Panc1 (cell line): ENCODE measurements at regions not wholly inside any gene's neighbourhood (a gene's known extent, or its start where the extent isn't known, plus 50 kb on each side); places are given as distances from the start of the nearest gene placed in this dataset.

ENCODE experiments used
- ATAC-seq: fragments of 200-7000 bp; cut with Tn5 transposase; 2 replicates; pipeline ENCODE4 v1.9.1; 2020; ENCODE audit warnings: mild to moderate bottlenecking, moderate library complexity
- BruUV-seq: library from RNA; stranded (reverse); fragments of 400-500 nt; replicated peaks from 2 replicates; lab custom pipeline; 2021; lab: Mats Ljungman, UMichigan
- CTCF ChIA-PET: fragments of 300-600 bp; sonication (Branson Sonifier 250); formaldehyde crosslinking; loops from one replicate; lab custom pipeline; 2022; ENCODE audit warnings: antibody characterized with exemption; lab: Charles Lee
- POLR2A ChIA-PET: fragments of 300-600 bp; sonication (Branson Sonifier 250); formaldehyde crosslinking; loops from one replicate; lab custom pipeline; 2022; ENCODE audit warnings: antibody characterized with exemption; lab: Charles Lee
- DNase-seq: peaks from one replicate; pipeline ENCODE4 v3.0.0-alpha.2; 2010; ENCODE audit warnings: low read depth, low spot score
- H3K27ac ChIP-seq: 2 replicates; pipeline ENCODE4 v1.5.1; 2011; ENCODE audit warnings: mild to moderate bottlenecking, low read length, inconsistent platforms
- H3K27me3 ChIP-seq: fragments of 200-500 bp; sonication (Bioruptor generic); 2 replicates; pipeline ENCODE4 v1.6.0; 2014; ENCODE audit warnings: low read length, inconsistent platforms; ENCODE audit not compliant: control insufficient read depth, insufficient read depth
- H3K36me3 ChIP-seq: fragments of 200-500 bp; sonication (Bioruptor generic); 2 replicates; pipeline ENCODE4 v1.5.1; 2014; ENCODE audit warnings: inconsistent platforms, mild to moderate bottlenecking, low read length, moderate library complexity; ENCODE audit not compliant: control insufficient read depth, insufficient read depth
- H3K4me1 ChIP-seq: 2 replicates; pipeline ENCODE4 v1.5.1; 2011; ENCODE audit warnings: inconsistent platforms, mild to moderate bottlenecking, low read length, moderate library complexity; ENCODE audit not compliant: control insufficient read depth, insufficient read depth
- H3K4me3 ChIP-seq, 2 experiments: 2 replicates each; pipeline ENCODE4 v1.5.1; 2011 to 2012; ENCODE audit warnings: low read depth in 2 of 2, low read length in 2 of 2, mild to moderate bottlenecking in 2 of 2, inconsistent platforms in 1 of 2, moderate library complexity in 1 of 2
- H3K9me3 ChIP-seq: fragments of 200-500 bp; sonication (Bioruptor generic); 2 replicates; pipeline ENCODE4 v1.5.1; 2014; ENCODE audit warnings: low read depth, mild to moderate bottlenecking, inconsistent platforms, low read length, moderate library complexity; ENCODE audit not compliant: control insufficient read depth, insufficient read depth
- POLR2AphosphoS5 ChIP-seq: IDR thresholded peaks from 2 replicates; pipeline ENCODE4 v1.6.1; 2012; ENCODE audit warnings: mild to moderate bottlenecking, low read depth, low read length, moderate library complexity
- SIN3A ChIP-seq: IDR thresholded peaks from 2 replicates; pipeline ENCODE4 v1.6.1; 2012; ENCODE audit warnings: low read depth, mild to moderate bottlenecking, low read length, moderate library complexity, borderline replicate concordance; ENCODE audit not compliant: insufficient read depth
- TCF7L2 ChIP-seq: IDR thresholded peaks from 2 replicates; pipeline ENCODE4 v1.6.1; 2011; ENCODE audit warnings: mild to moderate bottlenecking, low read depth, low read length, inconsistent platforms
- in situ Hi-C: cut with HindIII; loops from 2 replicates; pipeline ENCODE4 v1.10.0; 2016; ENCODE audit warnings: low sequenced_read_pairs, low pct_unique_long_range_greater_than_20kb
- intact Hi-C: fragments of 100-400 bp; cut with micrococcal nuclease; formaldehyde crosslinking; loops from one replicate; pipeline ENCODE4 v1.10.0; 2022; ENCODE audit not compliant: unreplicated experiment
- TF ChIP-seq, protein P1 (sequence below), 2 experiments: IDR thresholded peaks; 2 replicates each; pipeline ENCODE4 v1.6.1; 2011 to 2012; ENCODE audit warnings: low read depth in 2 of 2, control low read depth in 1 of 2, low read length in 1 of 2, mild to moderate bottlenecking in 1 of 2, moderate library complexity in 1 of 2; ENCODE audit not compliant: insufficient read depth in 1 of 2
- TF ChIP-seq, protein P2 (sequence below): fragments of 450-650 bp; IDR thresholded peaks from 2 replicates; pipeline ENCODE4 v1.5.1; 2017; ENCODE audit warnings: mild to moderate bottlenecking

DNA sequence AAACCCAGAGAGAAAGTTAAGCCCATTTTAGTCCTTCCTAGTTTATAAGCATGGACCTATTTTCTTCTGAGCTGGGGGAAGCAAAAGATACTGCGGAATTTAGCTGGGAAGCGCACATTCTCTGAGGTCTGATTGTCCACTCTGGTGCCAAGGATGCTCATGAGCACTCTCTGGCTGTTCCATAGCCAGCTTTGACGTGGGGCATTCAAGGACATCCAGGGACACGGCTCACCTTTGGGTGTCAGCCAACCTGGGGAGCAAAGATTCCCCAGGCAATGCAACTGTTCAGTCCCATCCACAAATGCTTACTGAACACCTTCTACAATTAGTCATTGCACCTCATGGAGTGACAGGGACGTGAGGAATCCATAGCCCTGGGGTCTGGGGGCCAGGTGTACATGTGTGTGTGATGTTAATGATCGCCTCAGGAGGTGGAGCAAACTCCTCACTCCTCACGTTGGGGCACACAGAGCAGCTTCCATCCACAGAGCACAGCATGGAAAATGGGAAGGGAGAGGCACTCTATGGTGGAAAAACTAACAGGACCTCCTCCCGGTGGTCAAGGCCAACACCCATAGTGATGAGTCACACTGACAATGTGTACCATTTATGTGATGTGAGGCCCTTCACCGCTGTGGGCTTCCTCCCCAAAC lies 67.5 kb upstream of the IGFBP3 start:
- Histone ChIP-seq H3K4me1 (no peaks in the 10 kb centered on the region), H3K4me3 (no peak overlapping the region), H3K36me3 (no peaks in the 10 kb centered on the region), H3K27me3 (no peaks in the 10 kb centered on the region), H3K9me3 (no peaks in the 10 kb centered on the region), H3K27ac (no peak overlapping the region)
- no TSS peak for BruUV-seq
- no peak for DNase-seq
- CTCF ChIA-PET, result no interaction called here
- intact Hi-C loops (no loop called here), in situ Hi-C loops (no loop called here)
- no peak for ATAC-seq
- TF ChIP-seq TCF7L2 (no peak), POLR2AphosphoS5 (no peak), SIN3A (no peak)
- TF ChIP-seq, protein P1, sequence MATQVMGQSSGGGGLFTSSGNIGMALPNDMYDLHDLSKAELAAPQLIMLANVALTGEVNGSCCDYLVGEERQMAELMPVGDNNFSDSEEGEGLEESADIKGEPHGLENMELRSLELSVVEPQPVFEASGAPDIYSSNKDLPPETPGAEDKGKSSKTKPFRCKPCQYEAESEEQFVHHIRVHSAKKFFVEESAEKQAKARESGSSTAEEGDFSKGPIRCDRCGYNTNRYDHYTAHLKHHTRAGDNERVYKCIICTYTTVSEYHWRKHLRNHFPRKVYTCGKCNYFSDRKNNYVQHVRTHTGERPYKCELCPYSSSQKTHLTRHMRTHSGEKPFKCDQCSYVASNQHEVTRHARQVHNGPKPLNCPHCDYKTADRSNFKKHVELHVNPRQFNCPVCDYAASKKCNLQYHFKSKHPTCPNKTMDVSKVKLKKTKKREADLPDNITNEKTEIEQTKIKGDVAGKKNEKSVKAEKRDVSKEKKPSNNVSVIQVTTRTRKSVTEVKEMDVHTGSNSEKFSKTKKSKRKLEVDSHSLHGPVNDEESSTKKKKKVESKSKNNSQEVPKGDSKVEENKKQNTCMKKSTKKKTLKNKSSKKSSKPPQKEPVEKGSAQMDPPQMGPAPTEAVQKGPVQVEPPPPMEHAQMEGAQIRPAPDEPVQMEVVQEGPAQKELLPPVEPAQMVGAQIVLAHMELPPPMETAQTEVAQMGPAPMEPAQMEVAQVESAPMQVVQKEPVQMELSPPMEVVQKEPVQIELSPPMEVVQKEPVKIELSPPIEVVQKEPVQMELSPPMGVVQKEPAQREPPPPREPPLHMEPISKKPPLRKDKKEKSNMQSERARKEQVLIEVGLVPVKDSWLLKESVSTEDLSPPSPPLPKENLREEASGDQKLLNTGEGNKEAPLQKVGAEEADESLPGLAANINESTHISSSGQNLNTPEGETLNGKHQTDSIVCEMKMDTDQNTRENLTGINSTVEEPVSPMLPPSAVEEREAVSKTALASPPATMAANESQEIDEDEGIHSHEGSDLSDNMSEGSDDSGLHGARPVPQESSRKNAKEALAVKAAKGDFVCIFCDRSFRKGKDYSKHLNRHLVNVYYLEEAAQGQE (IDR thresholded peaks at IDR 0.05; ENCODE audit: insufficient read depth in 1 of 2, low read depth in 2 of 2, low read length in 1 of 2), result no peak
- TF ChIP-seq, protein P2, sequence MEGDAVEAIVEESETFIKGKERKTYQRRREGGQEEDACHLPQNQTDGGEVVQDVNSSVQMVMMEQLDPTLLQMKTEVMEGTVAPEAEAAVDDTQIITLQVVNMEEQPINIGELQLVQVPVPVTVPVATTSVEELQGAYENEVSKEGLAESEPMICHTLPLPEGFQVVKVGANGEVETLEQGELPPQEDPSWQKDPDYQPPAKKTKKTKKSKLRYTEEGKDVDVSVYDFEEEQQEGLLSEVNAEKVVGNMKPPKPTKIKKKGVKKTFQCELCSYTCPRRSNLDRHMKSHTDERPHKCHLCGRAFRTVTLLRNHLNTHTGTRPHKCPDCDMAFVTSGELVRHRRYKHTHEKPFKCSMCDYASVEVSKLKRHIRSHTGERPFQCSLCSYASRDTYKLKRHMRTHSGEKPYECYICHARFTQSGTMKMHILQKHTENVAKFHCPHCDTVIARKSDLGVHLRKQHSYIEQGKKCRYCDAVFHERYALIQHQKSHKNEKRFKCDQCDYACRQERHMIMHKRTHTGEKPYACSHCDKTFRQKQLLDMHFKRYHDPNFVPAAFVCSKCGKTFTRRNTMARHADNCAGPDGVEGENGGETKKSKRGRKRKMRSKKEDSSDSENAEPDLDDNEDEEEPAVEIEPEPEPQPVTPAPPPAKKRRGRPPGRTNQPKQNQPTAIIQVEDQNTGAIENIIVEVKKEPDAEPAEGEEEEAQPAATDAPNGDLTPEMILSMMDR, result no peak
- POLR2A ChIA-PET, result no interaction called here

DNA sequence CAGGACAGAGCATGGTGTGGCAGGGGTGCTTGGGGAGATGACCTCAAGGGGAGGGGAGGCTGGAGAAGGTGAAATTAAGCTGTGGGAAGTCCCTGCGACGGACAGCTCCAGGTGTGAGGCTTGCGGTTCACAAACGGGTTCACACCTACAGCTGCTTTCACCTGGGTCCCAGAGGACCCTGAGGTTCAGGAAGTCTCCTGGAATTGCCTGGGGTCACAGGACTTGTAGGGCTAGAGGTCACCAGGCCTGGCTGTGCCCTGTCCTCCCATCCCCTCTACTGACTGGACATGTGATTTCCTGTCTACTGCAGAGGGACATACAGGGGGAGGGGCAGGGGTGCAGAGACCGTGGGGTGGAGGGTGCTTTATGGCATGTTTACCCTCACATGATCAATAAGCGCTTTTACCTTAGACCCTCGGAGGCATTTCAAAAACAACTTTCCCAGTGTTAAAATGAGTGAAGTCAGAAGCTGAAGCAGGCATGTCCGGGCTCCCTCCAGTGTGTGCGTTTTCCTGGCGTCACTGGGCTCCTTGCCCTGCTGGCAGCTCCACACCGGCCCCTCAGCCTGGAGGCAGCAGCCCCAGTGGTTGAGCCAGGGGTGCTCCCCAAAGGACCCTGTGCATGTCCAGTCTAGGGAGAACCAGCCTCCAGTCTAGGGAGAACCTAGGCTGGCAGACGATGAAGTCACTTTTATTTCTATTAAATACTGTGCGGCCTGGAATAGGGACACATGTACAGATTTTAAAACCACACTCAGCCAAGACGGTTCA lies 66.6 kb upstream of the IGFBP3 start:
- CTCF ChIA-PET, result interaction anchor here (0.7 kb wide), 1 partner anchor 111 kb away, joined by 17 read pairs; no protein-coding TSS in a partner anchor
- H3K27ac ChIP-seq, result no peak overlapping the region
- POLR2A ChIA-PET, result no interaction called here
- DNase-seq (no peak), ATAC-seq (no peak)
- in situ Hi-C loops, result no loop called here
- intact Hi-C loops, result no loop called here
- no peaks in the 10 kb centered on the region for H3K9me3 ChIP-seq
- no peaks in the 10 kb centered on the region for H3K4me1 ChIP-seq
- H3K27me3 ChIP-seq, result no peaks in the 10 kb centered on the region
- TF ChIP-seq SIN3A, result no peak
- TF ChIP-seq, protein P2, result no peak
- no peak overlapping the region for H3K4me3 ChIP-seq
- no TSS peak for BruUV-seq
- no peaks in the 10 kb centered on the region for H3K36me3 ChIP-seq
